Esophagus squamous epithelium (tissue), 5 donors: ENCODE measurements at regions not wholly inside any gene's neighbourhood (a gene's known extent, or its start where the extent isn't known, plus 50 kb on each side); places are given as distances from the start of the nearest gene placed in this dataset.

ENCODE experiments used
- DNase-seq: peaks from one replicate; lab custom pipeline; 2025; lab: John Stamatoyannopoulos, UW
- H3K27ac ChIP-seq, 4 donors: fragments of 200-600 bp; sonication (generic); one replicate each; pipeline ENCODE4 v1.5.1; 2016 to 2019; ENCODE audit warnings: mild to moderate bottlenecking in 1 of 4
- H3K27me3 ChIP-seq, 4 donors: fragments of 200-600 bp; sonication (generic); 1 replicate in 3 of 4; 2 replicates in 1 of 4; pipeline versions ENCODE4 v1.5.1 to v1.6.0; 2017 to 2021; ENCODE audit warnings: antibody characterized with exemption in 1 of 4
- H3K36me3 ChIP-seq, 3 donors: fragments of 200-600 bp; sonication (generic); one replicate each; pipeline ENCODE4 v1.5.1; 2016 to 2019
- H3K4me1 ChIP-seq, 3 donors: fragments of 200-600 bp; sonication (generic); one replicate each; pipeline ENCODE4 v1.5.1; 2017 to 2019
- H3K4me3 ChIP-seq, 4 donors: fragments of 200-600 bp; sonication (generic); 1 replicate in 3 of 4; 2 replicates in 1 of 4; pipeline ENCODE4 v1.5.1; 2016 to 2019; ENCODE audit warnings: mild to moderate bottlenecking in 2 of 4, moderate library complexity in 1 of 4
- H3K9me3 ChIP-seq, 3 donors: fragments of 200-600 bp; sonication (generic); one replicate each; pipeline ENCODE4 v1.5.1; 2016 to 2019
- CTCF ChIP-seq, 6 experiments: fragments of 450-650 bp in 4 of 6; fragments of 200-600 bp in 2 of 6; sonication (generic) in 2 of 6; IDR thresholded peaks; one replicate each; pipeline ENCODE4 v1.5.1; 2016 to 2019; ENCODE audit warnings: antibody characterized with exemption in 6 of 6, mild to moderate bottlenecking in 4 of 6, moderate library complexity in 4 of 6
- POLR2A ChIP-seq, 4 donors: fragments of 450-650 bp; IDR thresholded peaks; one replicate each; pipeline ENCODE4 v1.6.1; 2017; ENCODE audit warnings: antibody characterized with exemption in 4 of 4, mild to moderate bottlenecking in 4 of 4, moderate library complexity in 3 of 4
- WGBS, 2 donors: methylation state at CpG; one replicate each; pipeline ENCODE4 v1.1.5; 2018; 5-methylcytosine and 5-hydroxymethylcytosine counted together
- intact Hi-C: fragments of 100-400 bp; cut with DNase I; formaldehyde crosslinking; loops from one replicate; pipeline ENCODE4 v1.15.0; 2022
- donor health status: DM: yes; HTN: yes; CAD: no.

GRCh38 chr14:80395031-80395430 lies 183.7 kb upstream of the DIO2 start:
- H3K9me3 ChIP-seq: peaks cover 0 to 21% (median 3%) of the 10 kb centered on the region in 3 donors
- intact Hi-C loops: no loop called here

GRCh38 chr14:80393766-80394165 lies 182.5 kb upstream of the DIO2 start:
- Histone ChIP-seq H3K36me3 (no peaks in the 10 kb centered on the region), H3K9me3 (peaks cover 0 to 15% (median 3%) of the 10 kb centered on the region in 3 donors), H3K27ac (no peak overlapping the region), H3K4me3 (no peak overlapping the region), H3K4me1 (peaks cover 0 to 4% (median 0%) of the 10 kb centered on the region in 3 donors), H3K27me3 (no peaks in the 10 kb centered on the region)
- intact Hi-C loops: no loop called here
- TF ChIP-seq CTCF (IDR thresholded peaks at IDR 0.05): no peak
- no peak for TF ChIP-seq POLR2A (IDR thresholded peaks at IDR 0.05)
- DNase-seq: no peak
- 0 to 36% methylated on average over 1 of the region's 1 CpG for WGBS, 2 donors

More at GRCh38 chr14:80395031-80395430, 183.7 kb upstream of the DIO2 start:
- DNase-seq: no peak
- Histone ChIP-seq H3K27ac (no peak overlapping the region), H3K4me1 (peaks cover 0 to 14% (median 0%) of the 10 kb centered on the region in 3 donors), H3K4me3 (no peak overlapping the region), H3K27me3 (no peaks in the 10 kb centered on the region), H3K36me3 (no peaks in the 10 kb centered on the region)
- TF ChIP-seq POLR2A (IDR thresholded peaks at IDR 0.05): no peak
- TF ChIP-seq CTCF (IDR thresholded peaks at IDR 0.05): no peak
- 71 to 75% methylated on average over 2 of the region's 2 CpGs for WGBS, 2 donors

GRCh38 chr14:80390906-80391305 lies 179.6 kb upstream of the DIO2 start:
- no peaks in the 10 kb centered on the region for H3K27me3 ChIP-seq
- DNase-seq: no peak
- no peak overlapping the region for H3K4me3 ChIP-seq
- no peak overlapping the region for H3K27ac ChIP-seq
- 48 to 81% methylated on average over 1 of the region's 1 CpG for WGBS, 2 donors
- no peaks in the 10 kb centered on the region for H3K9me3 ChIP-seq
- intact Hi-C loops: no loop called here
- peaks cover 0 to 12% (median 0%) of the 10 kb centered on the region in 3 donors for H3K4me1 ChIP-seq
- no peaks in the 10 kb centered on the region for H3K36me3 ChIP-seq
- TF ChIP-seq CTCF (IDR thresholded peaks at IDR 0.05): no peak
- TF ChIP-seq POLR2A (IDR thresholded peaks at IDR 0.05): no peak

GRCh38 chr14:80388980-80389711 lies 177.8 kb upstream of the DIO2 start:
- TF ChIP-seq CTCF (IDR thresholded peaks at IDR 0.05) (no peak), POLR2A (IDR thresholded peaks at IDR 0.05) (no peak)
- Histone ChIP-seq H3K36me3 (no peaks in the 10 kb centered on the region), H3K4me3 (no peak overlapping the region), H3K27me3 (no peaks in the 10 kb centered on the region), H3K4me1 (peaks cover 0 to 22% (median 0%) of the 10 kb centered on the region in 3 donors), H3K9me3 (no peaks in the 10 kb centered on the region), H3K27ac (no peak overlapping the region)
- no peak for DNase-seq
- intact Hi-C loops: no loop called here
- WGBS, 2 donors: 46 to 49% methylated on average over 2 of the region's 2 CpGs

- no peak for TF ChIP-seq POLR2A (IDR thresholded peaks at IDR 0.05)
- TF ChIP-seq CTCF (IDR thresholded peaks at IDR 0.05): no peak
- Histone ChIP-seq H3K27me3 (no peaks in the 10 kb centered on the region), H3K36me3 (no peaks in the 10 kb centered on the region), H3K27ac (no peak overlapping the region), H3K9me3 (no peaks in the 10 kb centered on the region), H3K4me1 (peaks cover 0 to 36% (median 0%) of the 10 kb centered on the region in 3 donors), H3K4me3 (no peak overlapping the region)
- 65 to 71% methylated on average over 7 of the region's 7 CpGs for WGBS, 2 donors
- intact Hi-C loops: no loop called here
- DNase-seq: no peak
Observed at GRCh38 chr14:80387563-80387981, 176.3 kb upstream of the DIO2 start.
